ENCODE measurements at regions not wholly inside any gene's neighbourhood (a gene's known extent, or its start where the extent isn't known, plus 50 kb on each side); places are given as distances from the start of the nearest gene placed in this dataset.
"Not testable (repeated sequence)": the region's sequence is repeated elsewhere in the genome, so short reads cannot be mapped to it uniquely, and the experiment has no call there.

DNA sequence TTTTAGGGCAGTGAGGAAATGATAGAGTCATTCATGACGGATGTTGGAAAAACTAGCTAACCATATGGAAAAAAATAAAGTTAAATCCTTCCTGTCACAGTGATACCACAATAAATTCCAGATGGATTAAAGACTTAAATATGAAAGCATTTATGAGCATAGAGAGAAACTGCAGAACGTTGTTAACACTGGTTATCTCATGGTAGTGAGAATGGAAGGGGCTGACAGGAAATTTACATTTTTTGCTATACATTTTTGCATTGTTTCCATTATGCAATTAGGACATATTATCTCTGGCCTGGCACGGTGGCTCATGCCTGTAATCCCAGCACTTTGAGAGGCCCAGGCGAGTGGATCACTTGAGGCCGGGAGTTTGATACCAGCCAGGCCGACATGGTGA is 130.5 kb upstream of the VOPP1 start:
- not testable (repeated sequence) for ATAC-seq

DNA sequence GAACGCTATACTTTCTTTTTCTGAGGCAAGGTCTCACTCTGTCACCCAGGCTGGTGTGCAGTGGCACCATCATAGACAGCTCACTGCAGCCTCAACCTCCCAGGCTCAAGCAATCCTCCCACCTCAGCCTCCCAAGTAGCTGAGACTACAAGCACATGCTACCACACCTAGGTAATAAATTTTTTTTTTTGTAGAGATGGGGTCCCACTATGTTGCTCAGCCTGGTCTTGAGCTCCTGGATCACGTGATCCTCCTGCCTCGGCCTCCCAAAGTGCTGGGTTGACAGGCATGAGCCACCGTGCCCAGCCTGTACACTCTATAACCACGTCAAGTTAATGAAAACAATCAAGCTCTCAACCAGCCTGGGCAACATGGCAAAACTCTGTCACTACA is 127.1 kb upstream of the VOPP1 start:
- not testable (repeated sequence) for ATAC-seq

DNA sequence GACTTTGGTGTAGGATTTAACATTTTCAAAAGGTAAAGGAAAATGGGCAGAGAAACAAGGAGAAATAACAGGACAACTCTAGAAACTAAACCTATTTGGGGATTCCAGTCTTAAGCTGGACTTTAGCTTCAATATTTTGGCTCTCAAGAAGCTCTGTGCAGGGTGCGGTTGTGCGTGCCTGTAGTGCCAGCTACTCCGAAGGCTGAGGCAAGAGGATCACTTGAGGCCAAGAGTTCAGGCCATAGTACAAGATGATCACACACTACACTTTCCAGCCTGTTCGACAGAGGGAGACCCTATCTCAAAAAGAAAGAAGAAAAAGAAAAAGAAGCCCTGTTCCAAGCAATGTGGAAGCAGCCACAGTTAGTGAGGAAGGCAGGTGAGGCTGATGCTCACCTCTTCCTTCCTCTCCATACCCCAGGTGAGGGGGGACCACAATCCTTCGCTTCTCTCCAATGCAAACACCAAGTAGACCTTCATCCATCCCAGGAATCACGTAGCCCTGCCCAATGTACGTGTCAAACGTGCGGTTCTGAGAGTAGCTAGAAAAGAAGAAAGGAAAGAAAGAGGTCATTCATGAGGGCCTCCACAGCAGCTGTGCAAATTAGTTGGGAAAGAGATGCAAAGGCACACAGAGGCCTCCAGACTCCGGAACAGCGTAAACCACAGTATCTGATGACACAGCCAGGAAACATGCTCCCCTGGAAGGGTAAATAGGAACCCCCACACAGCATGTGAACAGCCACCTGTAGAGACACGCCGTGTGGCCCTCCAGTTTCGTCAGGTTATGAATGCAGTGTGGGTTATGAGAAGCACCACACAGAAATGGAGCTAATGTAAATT is 126.5 kb upstream of the VOPP1 start:
- not testable (repeated sequence) for ATAC-seq

DNA sequence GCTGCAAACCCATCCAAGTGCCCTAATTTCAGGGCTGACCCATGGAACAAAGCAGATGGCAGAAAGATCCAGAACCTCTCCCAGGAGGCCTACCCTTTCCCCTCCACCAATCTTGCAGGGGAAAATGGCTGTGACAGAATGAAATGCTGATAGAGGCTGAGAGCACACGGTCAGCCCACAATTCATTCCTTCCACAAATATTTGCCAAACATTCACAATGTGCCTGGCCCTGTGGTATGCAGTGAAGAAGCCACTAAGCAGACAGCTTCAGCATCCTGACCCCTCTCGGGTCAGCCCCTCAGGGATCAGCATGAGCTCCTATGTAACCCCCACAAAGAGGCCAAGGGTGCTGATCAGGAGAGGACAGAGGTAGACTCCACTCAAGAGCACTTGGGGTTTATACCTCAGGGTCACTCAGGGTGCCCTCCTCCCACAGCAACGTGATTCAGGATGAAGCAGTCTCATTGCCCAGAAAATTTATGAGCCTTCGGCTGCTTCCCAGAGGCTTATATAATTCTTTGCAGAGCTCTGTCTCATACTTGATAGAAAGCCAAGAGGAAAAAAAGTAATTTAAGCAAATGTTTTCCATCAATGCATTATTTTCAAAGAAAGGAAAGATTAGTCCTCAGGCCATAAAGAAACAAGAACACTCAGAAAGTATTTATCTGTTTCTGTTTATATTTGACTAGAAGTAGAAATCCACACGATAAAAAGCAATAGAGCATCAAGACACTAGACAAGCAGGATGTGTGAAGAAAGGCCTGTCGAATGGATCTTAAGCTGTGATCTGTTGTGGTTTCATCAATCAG is 123.8 kb upstream of the VOPP1 start:
- not testable (repeated sequence) for ATAC-seq

DNA sequence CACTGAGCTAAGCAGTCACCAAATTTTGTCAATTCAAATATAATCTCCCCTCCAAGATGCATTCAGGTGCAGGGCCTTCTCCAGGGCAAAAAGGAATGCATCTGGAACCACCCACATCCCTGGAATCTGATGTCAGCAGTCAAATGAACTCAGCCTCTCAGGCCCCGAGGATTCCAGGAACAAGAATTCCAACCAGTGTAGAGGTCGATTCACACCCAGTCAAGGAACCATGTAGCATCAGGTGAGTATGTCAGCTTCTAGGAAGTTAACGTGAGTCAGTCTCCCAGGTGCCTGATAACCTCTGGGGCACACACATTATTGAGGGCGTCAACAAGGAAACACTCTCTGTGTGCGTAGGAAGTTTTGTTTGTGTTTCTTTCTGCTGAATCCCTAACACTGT is 122.2 kb upstream of the VOPP1 start:
- not testable (repeated sequence) for ATAC-seq

DNA sequence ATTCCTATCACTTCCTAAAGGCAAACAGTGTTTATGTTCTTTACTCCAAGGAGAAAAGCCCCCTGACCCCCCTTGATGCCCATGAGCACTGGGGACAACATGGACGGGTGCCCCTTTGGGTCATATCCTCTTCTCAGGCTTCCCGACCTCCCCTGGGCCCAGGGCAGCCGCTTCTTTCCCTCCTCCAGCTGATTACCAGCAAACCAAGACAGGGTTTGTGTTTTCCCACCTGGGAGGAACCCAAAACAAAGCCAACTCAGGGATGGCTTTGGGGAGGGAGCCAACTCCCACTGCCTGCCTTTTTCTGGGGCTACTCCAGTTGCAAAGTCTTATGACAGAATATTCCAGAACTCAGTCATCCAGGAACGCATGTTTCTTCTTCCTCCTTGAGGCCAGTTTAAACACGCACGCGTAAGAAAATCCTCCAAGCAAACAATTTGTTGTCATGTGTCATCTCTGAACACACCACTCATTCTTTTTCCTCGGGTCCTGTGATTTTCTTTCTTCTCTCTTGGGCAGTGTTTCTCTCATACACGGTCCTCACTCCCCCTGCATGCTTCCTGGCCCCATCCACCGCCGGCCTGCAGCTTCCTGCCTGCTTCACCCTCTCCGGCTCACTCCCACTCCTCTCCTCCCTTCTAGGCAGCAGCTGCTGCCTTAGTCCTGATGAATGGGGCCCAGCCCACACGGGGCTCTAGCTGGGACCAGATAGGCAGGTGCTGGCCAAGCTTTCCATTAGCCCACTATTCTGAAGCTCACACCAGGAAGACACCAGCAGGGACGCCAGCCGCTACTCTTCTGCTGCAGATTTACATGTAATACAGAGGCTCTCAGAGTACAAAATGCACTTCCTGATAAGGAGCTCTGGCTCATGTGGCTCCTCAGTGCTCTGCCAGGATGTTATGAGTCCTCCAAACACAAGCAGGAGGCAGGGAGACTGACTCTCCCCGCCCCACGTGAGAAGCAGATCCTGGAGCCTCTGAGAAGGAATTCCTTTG is 116.7 kb upstream of the VOPP1 start:
- ATAC-seq: not testable (repeated sequence)

DNA sequence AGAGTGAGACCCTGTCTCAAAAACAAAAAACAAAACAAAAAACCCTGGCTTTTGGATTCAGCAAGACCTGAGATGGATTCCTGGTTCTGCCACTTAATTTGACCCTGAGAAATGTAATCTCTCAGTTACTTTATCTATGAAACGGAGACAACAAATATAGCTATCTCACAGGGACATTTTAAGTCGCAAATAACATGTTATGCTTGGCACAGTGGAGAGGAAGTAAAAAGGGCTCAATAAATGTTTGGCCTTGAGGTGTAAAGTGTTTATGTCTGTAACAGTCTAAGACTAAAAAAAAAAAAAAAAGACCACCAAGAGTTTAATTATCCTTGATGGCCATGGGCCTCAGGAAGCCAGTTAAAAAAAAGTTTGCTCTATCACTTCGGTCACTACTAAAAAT is 116.0 kb upstream of the VOPP1 start:
- ATAC-seq: not testable (repeated sequence)

DNA sequence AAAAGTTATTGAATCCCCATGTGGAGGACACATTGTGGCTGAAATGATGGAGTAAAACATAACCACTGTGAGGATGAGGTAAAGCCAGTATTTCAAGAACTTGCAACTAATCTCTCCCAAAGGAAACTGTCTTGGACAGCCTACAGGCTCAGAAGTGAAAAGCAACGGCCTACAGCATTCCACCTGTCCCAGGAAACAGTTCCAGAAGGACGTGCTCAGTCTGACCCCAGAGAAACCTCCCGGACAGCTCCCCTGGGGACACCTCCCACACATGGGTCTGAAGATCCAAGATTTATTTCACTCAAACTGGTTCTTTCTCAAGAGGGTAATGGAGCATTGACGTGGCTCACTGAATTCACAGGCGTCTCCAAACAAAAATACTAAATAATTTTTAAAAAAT is 115.0 kb upstream of the VOPP1 start:
- not testable (repeated sequence) for ATAC-seq

DNA sequence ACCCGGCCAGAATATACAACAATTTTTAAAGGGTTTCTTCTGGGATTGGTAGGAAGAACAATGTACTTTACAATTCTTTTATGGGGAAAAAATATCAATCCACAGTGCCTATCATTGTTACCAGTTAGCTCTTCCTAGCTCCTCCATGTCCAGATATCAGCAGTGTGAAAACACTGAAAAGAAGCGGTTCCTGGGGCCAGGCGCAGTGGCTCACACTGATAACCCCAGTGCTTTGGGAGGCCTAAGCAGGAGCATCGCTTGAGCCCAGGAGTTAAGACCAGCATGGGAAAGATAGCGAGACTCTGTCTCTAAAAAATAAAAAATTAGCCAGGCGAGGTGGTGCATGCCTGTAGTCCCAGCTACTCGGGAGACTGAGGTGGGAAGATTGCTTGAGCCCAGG is 114.5 kb upstream of the VOPP1 start:
- not testable (repeated sequence) for ATAC-seq

DNA sequence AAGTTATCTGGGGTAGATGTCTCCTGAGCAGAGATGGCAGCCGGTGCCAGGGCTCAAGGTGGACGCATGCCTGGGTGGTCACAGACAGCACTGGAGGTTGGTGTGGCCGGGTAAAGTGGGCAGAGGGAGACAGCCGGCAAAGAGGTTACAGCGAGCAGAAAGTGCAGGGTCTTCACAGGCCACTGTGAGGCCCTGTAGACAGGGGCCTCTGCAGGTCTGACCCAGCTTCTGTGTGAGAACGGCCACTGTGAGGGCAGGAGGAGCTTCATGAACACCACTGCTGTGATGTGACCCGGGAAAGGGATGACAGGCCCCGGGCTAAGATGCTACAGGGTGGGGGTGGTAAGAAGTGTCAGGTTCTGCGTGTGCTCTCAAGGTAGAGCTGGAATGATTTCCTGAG is 111.2 kb upstream of the VOPP1 start:
- not testable (repeated sequence) for ATAC-seq

DNA sequence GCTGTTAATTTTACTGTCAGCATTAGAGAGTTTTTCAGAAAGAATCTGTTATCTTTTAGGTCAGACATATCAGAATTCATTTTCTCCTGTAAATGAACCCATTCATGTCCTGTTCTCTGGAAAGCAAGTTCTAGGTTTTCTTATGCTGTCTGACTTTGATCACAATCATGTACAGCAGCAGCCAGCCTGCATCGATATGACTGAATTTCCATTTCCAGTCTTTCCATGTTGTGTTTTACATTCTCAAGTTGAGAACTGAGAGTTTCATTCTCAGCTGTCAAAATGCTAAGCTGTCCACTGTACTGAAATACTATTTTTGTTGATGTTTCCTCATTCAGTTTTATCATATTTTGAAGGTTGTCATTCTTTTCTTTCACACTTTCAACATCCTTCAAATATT is 103.3 kb upstream of the VOPP1 start:
- ATAC-seq: not testable (repeated sequence)

DNA sequence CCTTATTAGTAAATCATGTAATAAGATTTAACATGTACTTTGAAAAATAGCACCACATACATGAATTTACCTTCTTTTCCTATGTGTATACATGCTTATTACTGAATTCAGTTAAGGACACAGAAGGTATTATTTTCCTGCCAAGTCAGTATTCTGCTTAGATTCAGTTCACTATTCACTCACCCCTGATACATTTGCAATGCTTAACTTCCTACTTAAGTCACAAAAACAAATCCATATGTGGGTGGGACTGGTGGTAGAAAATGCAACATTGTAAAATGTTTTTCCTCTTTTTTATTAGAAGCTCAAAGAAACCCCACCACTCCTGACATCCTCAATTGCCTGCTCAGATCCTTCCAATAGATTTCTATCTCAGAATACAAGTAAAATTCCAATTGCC is 101.2 kb upstream of the VOPP1 start:
- not testable (repeated sequence) for ATAC-seq

DNA sequence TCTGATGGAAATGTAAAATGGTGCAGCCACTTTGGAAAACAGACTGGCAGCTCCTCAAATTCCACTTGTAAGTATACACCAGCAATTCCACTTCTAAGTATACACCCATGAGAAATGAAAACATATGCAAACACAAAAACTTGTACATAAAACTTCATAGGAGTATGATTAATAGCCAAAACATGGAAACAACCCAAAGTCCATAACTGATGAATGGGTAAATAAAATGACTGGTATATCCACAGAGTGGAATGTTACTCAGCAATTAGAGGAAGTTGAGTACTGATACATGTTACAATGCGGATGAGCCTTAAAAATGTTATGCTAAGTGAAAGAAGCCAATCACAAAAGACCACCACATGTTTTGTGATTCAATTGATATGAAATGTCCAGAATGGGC is 99.8 kb upstream of the VOPP1 start:
- not testable (repeated sequence) for ATAC-seq

DNA sequence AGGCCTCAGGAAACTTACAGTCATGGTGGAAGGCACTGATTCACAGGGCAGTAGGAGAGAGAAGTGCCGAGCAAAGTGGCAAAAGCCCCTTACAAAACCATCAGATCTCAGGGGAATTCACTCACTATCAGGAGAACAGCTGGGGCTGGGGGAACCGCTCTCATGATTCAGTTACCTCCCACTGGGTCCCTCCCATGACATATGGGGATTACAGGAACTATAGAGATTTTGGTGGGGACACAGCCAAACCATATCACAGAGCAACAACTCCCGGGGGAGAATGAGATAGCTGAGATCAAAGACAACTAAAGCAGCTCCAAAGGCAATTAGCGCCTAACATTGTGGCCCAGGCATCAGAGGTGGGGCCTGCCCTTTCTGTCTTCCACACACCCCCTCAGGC is 85.4 kb upstream of the VOPP1 start:
- no peak for ATAC-seq

DNA sequence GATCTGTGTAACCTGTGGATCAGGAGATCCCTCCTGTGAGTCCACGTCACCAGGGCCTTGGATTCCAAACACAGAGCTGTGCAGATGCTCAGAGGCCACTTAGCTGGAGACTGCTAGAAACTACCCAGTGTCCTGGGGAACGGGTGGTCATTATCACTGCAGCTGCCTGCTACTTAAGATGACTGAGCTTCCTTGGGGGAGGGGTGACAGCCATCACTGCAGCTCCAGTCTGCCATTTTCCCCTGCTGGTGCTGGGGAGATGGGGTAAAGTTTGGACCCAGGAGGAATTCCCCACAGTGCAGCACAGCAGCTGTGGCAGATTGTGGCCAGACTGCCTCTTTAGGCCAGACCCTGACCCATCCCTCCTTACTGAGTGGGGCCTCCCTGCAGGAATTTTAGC is 78.8 kb upstream of the VOPP1 start:
- no peak for ATAC-seq

DNA sequence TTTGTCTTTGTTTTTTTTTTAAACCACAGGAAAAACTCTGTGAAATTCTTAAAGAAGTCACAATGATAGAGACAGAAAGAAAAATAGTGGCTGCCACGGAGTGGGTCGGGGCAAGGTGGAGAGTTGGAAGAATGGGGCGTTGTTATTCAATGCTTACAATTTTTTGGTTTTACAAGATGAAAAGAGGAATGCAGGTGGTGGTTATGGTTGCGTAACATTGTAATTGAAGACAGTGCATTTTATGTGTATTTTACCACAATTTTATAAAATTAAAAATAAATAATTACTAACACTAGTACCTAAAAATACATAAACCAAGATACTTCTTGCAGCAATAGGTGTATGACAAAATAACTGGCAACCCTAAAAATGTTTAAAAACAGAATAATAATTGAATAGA is 76.9 kb upstream of the VOPP1 start:
- no peak for ATAC-seq

DNA sequence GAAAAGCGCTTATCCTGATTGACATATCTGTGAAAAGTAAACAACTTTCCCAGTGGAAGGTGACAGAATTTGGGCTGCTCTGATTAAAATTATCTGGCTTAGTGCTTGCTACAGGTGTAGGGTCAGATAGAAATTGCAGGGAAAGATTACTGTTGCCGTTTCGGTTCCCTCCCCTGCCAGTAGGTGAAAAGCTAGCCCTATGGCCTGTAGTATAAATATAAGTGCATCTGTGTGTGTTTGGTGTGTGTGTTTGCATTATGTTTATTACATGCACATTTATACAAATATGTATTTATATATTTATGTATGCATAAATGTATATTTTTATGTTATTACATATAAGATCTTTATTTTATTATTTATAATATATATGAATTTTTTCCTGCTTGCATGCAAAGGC is 72.3 kb upstream of the VOPP1 start:
- no peak for ATAC-seq

DNA sequence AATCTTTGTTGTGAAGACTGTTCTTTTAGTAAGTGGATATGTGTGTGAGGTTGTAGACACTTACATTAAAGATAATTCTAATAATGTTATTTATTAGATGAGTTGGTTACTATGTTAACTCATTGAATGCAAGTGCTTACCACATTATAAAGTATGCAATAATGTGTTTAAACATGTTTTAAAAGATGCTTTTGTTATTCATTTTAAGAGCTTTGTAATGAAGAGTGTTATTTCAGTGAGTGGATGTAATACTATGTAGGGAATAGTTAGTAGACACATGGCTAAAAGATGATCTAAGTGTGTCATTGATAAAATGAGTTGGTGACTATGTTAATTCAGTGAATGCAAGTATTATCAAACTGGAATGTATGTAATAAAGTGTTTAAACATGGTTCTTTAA is 70.0 kb upstream of the VOPP1 start:
- no peak for ATAC-seq

DNA sequence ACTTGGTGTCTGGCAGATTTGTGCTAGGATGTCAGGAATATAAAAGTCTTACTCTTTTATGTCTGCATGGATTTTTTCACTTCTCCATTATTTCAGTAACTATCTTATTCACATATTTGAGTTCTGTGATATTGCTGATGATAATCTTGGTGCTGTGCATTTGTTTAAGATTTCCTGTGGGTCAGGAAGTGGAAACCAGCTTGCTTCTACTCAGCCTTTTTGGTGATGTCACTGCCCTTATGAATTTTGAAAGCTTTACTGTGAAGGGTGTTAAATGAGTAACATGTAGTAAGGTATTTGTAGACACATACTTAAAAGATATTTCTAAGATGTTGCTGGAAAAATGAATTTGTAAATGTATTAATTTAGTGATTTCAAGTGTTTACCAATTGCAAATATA is 69.5 kb upstream of the VOPP1 start:
- peak; percentile 53 to 64 for ATAC-seq

DNA sequence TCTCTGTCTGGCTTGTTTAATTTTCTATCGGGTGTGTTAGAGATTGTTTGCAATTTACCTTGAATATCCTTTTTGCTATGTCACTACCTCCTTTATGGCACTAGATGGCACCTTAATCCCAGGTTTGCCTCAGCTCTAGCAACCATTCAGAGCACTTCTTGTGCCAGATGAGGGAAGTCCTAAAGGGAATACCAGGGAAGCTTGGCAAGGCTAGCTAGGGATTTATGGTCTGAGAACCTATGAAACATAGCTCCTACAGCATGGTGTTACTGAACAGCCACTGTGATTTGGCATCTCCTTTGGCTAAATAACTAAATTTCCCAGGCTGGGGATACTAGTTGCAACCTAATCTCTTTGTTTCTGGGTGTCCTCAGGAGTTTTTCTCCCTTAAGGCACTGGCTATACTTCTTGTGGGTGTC is 69.0 kb upstream of the VOPP1 start:
- ATAC-seq: peak; percentile 71 to 75

DNA sequence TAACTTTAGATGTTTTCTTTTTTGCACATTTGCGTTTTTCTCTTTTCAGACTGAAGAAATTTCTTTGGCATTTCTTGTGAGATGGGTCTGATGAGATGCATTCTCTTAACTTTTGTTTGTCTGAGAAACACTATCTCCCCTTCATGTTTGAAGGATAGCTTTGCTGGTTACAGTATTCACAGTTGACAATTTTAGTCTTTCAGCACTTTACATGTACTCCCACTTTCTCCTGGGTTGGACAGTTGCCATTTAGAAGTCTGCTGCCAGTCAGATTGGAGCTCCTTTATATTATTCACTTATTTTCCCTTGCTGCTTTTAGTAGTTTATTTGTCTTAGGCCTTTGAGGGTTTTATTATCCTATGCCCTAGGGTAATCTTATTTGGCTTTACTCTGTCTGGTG is 67.3 kb upstream of the VOPP1 start:
- no peak for ATAC-seq

DNA sequence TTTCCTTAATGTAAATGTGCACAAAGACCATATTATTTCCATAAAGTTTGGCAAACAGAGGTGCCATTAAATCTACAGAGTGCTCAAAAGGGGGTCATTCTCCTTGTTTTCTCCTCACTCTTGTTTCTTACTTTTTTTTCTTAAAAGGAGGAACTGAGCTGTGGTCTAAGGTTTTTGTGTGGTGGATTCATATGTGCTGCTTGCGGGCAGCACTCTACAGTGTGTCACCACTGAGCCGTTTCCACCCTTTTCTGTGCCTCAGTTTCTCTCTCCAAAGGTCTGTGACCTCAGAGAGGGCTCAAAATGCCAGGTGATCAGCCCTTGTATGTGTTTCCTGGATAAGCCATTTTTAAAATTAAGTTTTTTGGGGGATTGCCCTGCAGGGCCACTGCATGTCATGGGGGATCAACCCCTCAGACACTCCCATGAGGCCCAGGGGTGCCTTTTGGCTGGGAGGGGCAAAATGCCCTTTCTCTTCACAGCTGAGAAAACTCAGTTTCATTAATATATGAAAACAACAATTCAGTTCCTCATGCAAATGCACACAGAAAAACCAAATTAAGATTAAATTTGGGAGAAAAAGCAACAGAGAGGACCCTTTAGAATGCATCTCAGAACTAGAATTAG is 56.9 kb upstream of the VOPP1 start:
- ATAC-seq: no peak
